ENCODE measurements at regions not wholly inside any gene's neighbourhood (a gene's known extent, or its start where the extent isn't known, plus 50 kb on each side); places are given as distances from the start of the nearest gene placed in this dataset.

DNA sequence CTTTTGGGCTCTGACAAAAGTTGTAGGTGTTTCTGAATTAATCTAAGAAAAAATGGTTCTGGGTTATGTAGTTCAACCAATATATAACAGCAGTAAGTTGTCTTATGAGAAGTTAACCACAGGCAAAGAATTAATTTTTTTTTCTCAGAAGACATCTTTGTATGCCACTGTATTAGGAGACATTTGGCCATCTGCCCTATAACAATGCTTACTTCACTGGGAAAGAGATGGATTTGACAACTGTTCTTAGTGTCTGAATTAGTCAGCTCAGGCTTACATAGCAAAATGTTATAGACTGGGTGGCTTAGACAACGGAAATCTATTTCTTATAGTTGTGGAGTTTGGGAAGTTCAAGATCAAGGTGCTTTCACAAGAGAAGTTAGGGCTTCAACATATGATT, 508.1 kb downstream of the STIM2 start:
- 57 to 75% methylated on average over 1 of the region's 1 CpG for WGBS, 2 donors
- TF ChIP-seq, protein P1, sequence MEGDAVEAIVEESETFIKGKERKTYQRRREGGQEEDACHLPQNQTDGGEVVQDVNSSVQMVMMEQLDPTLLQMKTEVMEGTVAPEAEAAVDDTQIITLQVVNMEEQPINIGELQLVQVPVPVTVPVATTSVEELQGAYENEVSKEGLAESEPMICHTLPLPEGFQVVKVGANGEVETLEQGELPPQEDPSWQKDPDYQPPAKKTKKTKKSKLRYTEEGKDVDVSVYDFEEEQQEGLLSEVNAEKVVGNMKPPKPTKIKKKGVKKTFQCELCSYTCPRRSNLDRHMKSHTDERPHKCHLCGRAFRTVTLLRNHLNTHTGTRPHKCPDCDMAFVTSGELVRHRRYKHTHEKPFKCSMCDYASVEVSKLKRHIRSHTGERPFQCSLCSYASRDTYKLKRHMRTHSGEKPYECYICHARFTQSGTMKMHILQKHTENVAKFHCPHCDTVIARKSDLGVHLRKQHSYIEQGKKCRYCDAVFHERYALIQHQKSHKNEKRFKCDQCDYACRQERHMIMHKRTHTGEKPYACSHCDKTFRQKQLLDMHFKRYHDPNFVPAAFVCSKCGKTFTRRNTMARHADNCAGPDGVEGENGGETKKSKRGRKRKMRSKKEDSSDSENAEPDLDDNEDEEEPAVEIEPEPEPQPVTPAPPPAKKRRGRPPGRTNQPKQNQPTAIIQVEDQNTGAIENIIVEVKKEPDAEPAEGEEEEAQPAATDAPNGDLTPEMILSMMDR (IDR thresholded peaks at IDR 0.05): no peak
- TF ChIP-seq POLR2A (IDR thresholded peaks at IDR 0.05): no peak
- no peak overlapping the region for H3K4me3 ChIP-seq (ENCODE audit: low read depth, poor library complexity, severe bottlenecking)
- intact Hi-C loops (cut with DNase I; ENCODE audit: low total_unique reads): no loop called here
- DNase-seq (ENCODE audit: low spot score in 2 of 2): no peak

DNA sequence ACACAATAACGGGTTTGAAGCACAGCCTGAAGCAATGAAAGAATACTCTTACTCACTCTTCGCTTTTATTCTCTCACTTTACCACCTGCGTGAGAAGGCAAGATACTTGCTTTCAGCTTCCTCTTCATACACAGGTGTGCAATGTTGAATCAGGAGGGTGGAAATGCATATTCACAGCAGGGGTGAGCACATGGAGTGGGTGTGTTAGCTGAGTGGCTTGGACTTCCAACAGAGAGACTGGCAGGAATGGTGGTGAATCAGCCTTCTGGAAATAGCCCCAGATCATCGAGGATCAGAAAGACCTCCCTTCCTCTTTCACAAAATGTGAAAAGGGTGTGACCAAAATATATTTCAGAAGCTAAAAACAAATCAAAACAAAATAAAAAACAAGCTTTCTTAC, 521.2 kb downstream of the STIM2 start:
- DNase-seq (ENCODE audit: low spot score in 2 of 2): no peak
- WGBS, 2 donors: 77 to 82% methylated on average over 4 of the region's 4 CpGs
- TF ChIP-seq, protein P1 (IDR thresholded peaks at IDR 0.05): no peak
- no peak for TF ChIP-seq POLR2A (IDR thresholded peaks at IDR 0.05)
- H3K4me3 ChIP-seq (ENCODE audit: low read depth, poor library complexity, severe bottlenecking): no peak overlapping the region
- intact Hi-C loops (cut with DNase I; ENCODE audit: low total_unique reads): no loop called here

DNA sequence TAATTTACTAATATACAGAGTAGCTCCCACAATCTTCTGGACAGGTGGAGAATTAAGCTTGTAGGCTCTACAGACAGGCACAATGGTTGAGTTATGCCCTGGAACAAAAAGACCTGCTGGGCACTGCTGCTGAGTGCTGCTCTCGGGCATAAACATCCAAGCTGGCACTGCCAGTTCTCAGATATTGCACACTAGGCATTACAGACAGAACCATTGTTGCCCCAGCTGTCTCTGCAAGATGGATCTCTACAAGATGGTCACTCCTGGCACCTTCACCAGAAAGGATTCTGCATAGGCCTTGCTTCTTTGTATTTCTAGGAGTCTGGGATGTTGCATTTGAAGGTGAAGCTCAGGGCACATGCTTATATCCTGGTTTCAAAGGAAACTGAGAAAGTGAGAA, 527.1 kb downstream of the STIM2 start:
- 65 to 72% methylated on average over 1 of the region's 1 CpG for WGBS, 2 donors
- intact Hi-C loops (cut with DNase I; ENCODE audit: low total_unique reads): no loop called here
- TF ChIP-seq, protein P1 (IDR thresholded peaks at IDR 0.05): no peak
- no peak for TF ChIP-seq POLR2A (IDR thresholded peaks at IDR 0.05)
- DNase-seq (ENCODE audit: low spot score in 2 of 2): no peak
- no peak overlapping the region for H3K4me3 ChIP-seq (ENCODE audit: low read depth, poor library complexity, severe bottlenecking)

DNA sequence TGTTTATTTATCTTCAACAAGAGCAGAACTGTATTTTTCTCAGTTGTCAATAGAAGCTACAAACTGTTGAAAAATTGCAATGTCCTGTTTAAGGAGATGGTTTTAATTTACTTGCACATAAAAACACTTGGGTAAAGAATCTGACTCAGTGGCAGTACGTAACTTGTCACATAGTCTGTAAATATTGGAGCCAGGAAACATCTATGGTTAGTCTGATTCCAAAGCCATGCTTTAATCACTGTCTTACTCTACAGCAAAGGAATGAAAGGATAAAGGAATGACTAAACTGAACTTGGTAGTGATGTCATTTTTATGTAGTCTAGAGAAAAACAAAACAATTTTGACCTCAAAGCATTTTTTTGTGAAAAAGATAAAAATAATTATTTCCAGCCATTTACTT, 537.2 kb downstream of the STIM2 start:
- H3K4me3 ChIP-seq (ENCODE audit: low read depth, poor library complexity, severe bottlenecking): no peak overlapping the region
- TF ChIP-seq, protein P1 (IDR thresholded peaks at IDR 0.05): no peak
- TF ChIP-seq POLR2A (IDR thresholded peaks at IDR 0.05): no peak
- intact Hi-C loops (cut with DNase I; ENCODE audit: low total_unique reads): no loop called here
- no peak for DNase-seq (ENCODE audit: low spot score in 2 of 2)
- WGBS, 2 donors: 36 to 58% methylated on average over 1 of the region's 1 CpG

DNA sequence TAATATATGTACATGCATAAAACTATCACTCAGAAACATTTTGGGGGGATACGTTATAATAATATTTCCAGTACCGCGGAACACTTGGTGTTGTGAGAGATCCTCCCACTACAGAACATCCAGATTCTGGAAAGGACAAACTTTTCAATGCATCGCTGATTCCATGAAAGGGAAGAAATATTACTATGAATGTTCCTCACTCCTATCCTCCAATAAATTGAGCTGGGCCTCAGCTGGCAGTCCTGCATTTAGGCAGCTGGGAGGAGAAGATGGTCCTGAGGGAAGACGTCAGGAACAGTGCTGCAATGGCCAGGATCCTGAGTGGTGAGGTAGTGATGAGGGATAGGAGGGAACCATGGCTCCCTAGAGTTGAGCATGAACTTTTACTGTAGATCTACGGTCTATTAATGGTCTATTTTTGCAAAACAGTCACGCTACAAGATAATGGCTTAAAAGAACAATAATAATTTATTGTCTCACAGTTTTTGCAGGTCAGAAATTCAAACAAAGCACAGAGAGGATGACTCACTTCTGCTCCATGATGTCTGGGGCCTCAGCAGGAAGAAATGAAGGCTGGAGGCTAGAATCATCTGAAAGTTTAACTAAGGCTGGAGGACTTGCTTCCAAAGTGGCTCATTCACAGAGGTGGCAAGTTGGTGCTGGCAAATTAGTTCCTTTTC, 538.1 kb downstream of the STIM2 start:
- intact Hi-C loops (cut with DNase I; ENCODE audit: low total_unique reads): no loop called here
- WGBS, 2 donors: 81 to 82% methylated on average over 7 of the region's 7 CpGs
- DNase-seq (ENCODE audit: low spot score in 2 of 2): no peak
- no peak for TF ChIP-seq POLR2A (IDR thresholded peaks at IDR 0.05)
- no peak overlapping the region for H3K4me3 ChIP-seq (ENCODE audit: low read depth, poor library complexity, severe bottlenecking)

DNA sequence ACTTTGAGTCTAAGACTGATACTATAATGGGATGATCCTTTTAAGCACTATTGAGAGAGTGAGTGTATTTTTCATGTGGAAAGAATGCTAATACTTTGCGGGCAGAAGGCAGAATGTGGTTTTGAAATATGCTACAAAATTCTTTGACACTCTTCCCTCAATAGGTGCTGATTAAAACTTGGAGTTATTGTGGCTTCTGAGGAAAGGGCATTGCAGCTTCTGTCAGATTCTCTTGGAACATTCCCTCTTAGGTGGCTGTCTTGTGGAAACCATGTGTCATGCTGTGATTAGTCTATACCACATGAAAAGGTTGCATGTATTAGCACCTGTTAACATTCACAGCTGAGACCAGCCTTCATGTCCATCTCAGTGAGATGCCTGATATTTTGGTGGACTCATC, 547.0 kb downstream of the STIM2 start:
- intact Hi-C loops (cut with DNase I; ENCODE audit: low total_unique reads): no loop called here

More for the DNA sequence above, 547.0 kb downstream of the STIM2 start:
- TF ChIP-seq POLR2A (IDR thresholded peaks at IDR 0.05): no peak
- TF ChIP-seq, protein P1 (IDR thresholded peaks at IDR 0.05): no peak
- no peak for DNase-seq (ENCODE audit: low spot score in 2 of 2)
- H3K4me3 ChIP-seq (ENCODE audit: low read depth, poor library complexity, severe bottlenecking): no peak overlapping the region
- 89 to 100% methylated on average over 1 of the region's 1 CpG for WGBS, 2 donors

All from lower leg skin (tissue), 4 donors.